SK-N-MC (cell line): ENCODE measurements at regions not wholly inside any gene's neighbourhood (a gene's known extent, or its start where the extent isn't known, plus 50 kb on each side); places are given as distances from the start of the nearest gene placed in this dataset.

Experiments used
- EZH2 ChIP-seq: fragments of 200-600 bp; sonication (generic); IDR thresholded peaks from one replicate; pipeline ENCODE4 v1.6.1; 2017; ENCODE audit warnings: antibody characterized with exemption
- POLR2AphosphoS5 ChIP-seq: IDR thresholded peaks from 2 replicates; pipeline ENCODE4 v1.6.1; 2012; ENCODE audit warnings: mild to moderate bottlenecking, low read depth, low read length, borderline replicate concordance

DNA sequence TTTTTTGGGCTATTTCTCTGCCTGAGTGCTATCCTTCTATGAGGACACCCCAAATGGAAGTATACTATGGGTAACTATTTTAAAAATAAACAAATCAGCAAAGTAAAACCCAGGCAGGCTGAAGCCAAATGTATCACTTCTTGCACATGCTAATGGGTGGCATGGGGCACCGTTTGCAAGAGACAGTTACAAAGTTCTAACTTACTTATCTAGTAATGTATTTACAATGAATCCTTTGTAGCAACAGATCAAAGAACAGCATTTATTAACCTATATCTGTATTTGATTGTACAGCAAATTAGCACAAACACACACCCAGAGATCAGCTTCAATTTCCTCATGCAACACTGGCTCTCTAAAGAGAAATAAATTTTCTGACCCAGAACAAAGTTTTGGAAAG is 225.5 kb downstream of the ZNF674 start:
- TF ChIP-seq EZH2 = no peak
- no peak for TF ChIP-seq POLR2AphosphoS5
